ENCODE measurements at regions not wholly inside any gene's neighbourhood (a gene's known extent, or its start where the extent isn't known, plus 50 kb on each side); places are given as distances from the start of the nearest gene placed in this dataset.

GRCh38 chrX:149199734-149200133 lies 305.4 kb downstream of the IDS start:
- TF ChIP-seq POLR2A (IDR thresholded peaks at IDR 0.05) = no peak
- no peak for TF ChIP-seq CTCF (IDR thresholded peaks at IDR 0.05)
